Bronchial epithelial cell (primary cell): ENCODE measurements at regions not wholly inside any gene's neighbourhood (a gene's known extent, or its start where the extent isn't known, plus 50 kb on each side); places are given as distances from the start of the nearest gene placed in this dataset.
"Not testable (repeated sequence)": the region's sequence is repeated elsewhere in the genome, so short reads cannot be mapped to it uniquely, and the experiment has no call there.

Experiments used
- DNase-seq: peaks from one replicate; pipeline ENCODE4 v3.0.0-alpha.2; 2010; ENCODE audit warnings: low read depth
- FAIRE-seq: peaks from 2 replicates; lab custom pipeline; 2011; peaks lifted over from hg19 to GRCh38; lab: Jason Lieb, UNC
- H3K27me3 ChIP-seq: 2 replicates; pipeline ENCODE4 v1.5.1; 2011; ENCODE audit warnings: low read length; ENCODE audit not compliant: control insufficient read depth, insufficient read depth
- H3K36me3 ChIP-seq: 2 replicates; pipeline ENCODE4 v1.5.1; 2011; ENCODE audit warnings: low read length; ENCODE audit not compliant: control insufficient read depth, insufficient read depth
- H3K4me3 ChIP-seq: 2 replicates; pipeline ENCODE4 v1.5.1; 2011; ENCODE audit warnings: mild to moderate bottlenecking, low read depth, low read length, control low read depth
- TF ChIP-seq, protein P1 (sequence below): IDR thresholded peaks from 2 replicates; pipeline ENCODE4 v1.5.1; 2011; ENCODE audit warnings: mild to moderate bottlenecking, moderate library complexity, low read length, control low read depth, inconsistent platforms; ENCODE audit not compliant: insufficient read depth, severe bottlenecking

GRCh38 chr1:188822248-188822647, 1655.4 kb downstream of the BRINP3 start:
- no peak for FAIRE-seq
- DNase-seq = no peak

GRCh38 chr1:188825471-188825870, 1652.2 kb downstream of the BRINP3 start:
- peak; percentile 21 for DNase-seq
- TF ChIP-seq, protein P1, sequence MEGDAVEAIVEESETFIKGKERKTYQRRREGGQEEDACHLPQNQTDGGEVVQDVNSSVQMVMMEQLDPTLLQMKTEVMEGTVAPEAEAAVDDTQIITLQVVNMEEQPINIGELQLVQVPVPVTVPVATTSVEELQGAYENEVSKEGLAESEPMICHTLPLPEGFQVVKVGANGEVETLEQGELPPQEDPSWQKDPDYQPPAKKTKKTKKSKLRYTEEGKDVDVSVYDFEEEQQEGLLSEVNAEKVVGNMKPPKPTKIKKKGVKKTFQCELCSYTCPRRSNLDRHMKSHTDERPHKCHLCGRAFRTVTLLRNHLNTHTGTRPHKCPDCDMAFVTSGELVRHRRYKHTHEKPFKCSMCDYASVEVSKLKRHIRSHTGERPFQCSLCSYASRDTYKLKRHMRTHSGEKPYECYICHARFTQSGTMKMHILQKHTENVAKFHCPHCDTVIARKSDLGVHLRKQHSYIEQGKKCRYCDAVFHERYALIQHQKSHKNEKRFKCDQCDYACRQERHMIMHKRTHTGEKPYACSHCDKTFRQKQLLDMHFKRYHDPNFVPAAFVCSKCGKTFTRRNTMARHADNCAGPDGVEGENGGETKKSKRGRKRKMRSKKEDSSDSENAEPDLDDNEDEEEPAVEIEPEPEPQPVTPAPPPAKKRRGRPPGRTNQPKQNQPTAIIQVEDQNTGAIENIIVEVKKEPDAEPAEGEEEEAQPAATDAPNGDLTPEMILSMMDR = no peak
- no peak for FAIRE-seq
- Histone ChIP-seq H3K27me3 (no peaks in the 10 kb centered on the region), H3K36me3 (no peaks in the 10 kb centered on the region), H3K4me3 (no peak overlapping the region)

More at GRCh38 chr1:188822248-188822647, 1655.4 kb downstream of the BRINP3 start:
- TF ChIP-seq, protein P1 = no peak
- Histone ChIP-seq H3K27me3 (no peaks in the 10 kb centered on the region), H3K4me3 (no peak overlapping the region), H3K36me3 (no peaks in the 10 kb centered on the region)

GRCh38 chr1:188826800-188827199, 1650.9 kb downstream of the BRINP3 start:
- TF ChIP-seq, protein P1 = no peak
- FAIRE-seq = no peak
- H3K27me3 ChIP-seq = no peaks in the 10 kb centered on the region
- H3K36me3 ChIP-seq = no peaks in the 10 kb centered on the region
- no peak for DNase-seq
- no peak overlapping the region for H3K4me3 ChIP-seq

GRCh38 chr1:188827400-188827799, 1650.3 kb downstream of the BRINP3 start:
- FAIRE-seq = no peak
- Histone ChIP-seq H3K27me3 (no peaks in the 10 kb centered on the region), H3K4me3 (no peak overlapping the region), H3K36me3 (no peaks in the 10 kb centered on the region)
- TF ChIP-seq, protein P1 = no peak
- DNase-seq = no peak

- FAIRE-seq, H3K27me3 ChIP-seq, DNase-seq, H3K36me3 ChIP-seq, H3K4me3 ChIP-seq: not testable (repeated sequence)
These were observed 1636.5 kb downstream of the BRINP3 start for GRCh38 chr1:188841111-188841696.

GRCh38 chr1:188846468-188846867, 1631.2 kb downstream of the BRINP3 start:
- no peak for FAIRE-seq
- TF ChIP-seq, protein P1 = no peak
- Histone ChIP-seq H3K4me3 (no peak overlapping the region), H3K27me3 (no peaks in the 10 kb centered on the region), H3K36me3 (no peaks in the 10 kb centered on the region)
- no peak for DNase-seq
